ENCODE measurements at regions not wholly inside any gene's neighbourhood (a gene's known extent, or its start where the extent isn't known, plus 50 kb on each side); places are given as distances from the start of the nearest gene placed in this dataset.

- DNase-seq, result no peak
Observed at GRCh38 chr17:77867308-77867781, 91.2 kb upstream of the TNRC6C start.

GRCh38 chr17:77867976-77868713, 90.4 kb upstream of the TNRC6C start:
- no peak for DNase-seq

GRCh38 chr17:77869041-77869599, 89.4 kb upstream of the TNRC6C start:
- no peak for DNase-seq

GRCh38 chr17:77869665-77870132, 88.8 kb upstream of the TNRC6C start:
- DNase-seq, result no peak

- DNase-seq, result no peak
Observed at GRCh38 chr17:77872199-77872598, 86.3 kb upstream of the TNRC6C start.

- no peak for DNase-seq
Observed at GRCh38 chr17:77872714-77873499, 85.6 kb upstream of the TNRC6C start.

GRCh38 chr17:77873500-77874302, 84.8 kb upstream of the TNRC6C start:
- DNase-seq, result no peak

- DNase-seq, result no peak
Observed at GRCh38 chr17:77874303-77875050, 84.0 kb upstream of the TNRC6C start.

GRCh38 chr17:77875051-77875780, 83.3 kb upstream of the TNRC6C start:
- DNase-seq, result no peak

- no peak for DNase-seq
Observed at GRCh38 chr17:77875881-77876509, 82.5 kb upstream of the TNRC6C start.

- no peak for DNase-seq
Observed at GRCh38 chr17:77877036-77877435, 81.5 kb upstream of the TNRC6C start.

- no peak for DNase-seq
Observed at GRCh38 chr17:77877646-77878355, 80.7 kb upstream of the TNRC6C start.

- no peak for DNase-seq
Observed at GRCh38 chr17:77879226-77879895, 79.1 kb upstream of the TNRC6C start.

GRCh38 chr17:77879896-77880280, 78.6 kb upstream of the TNRC6C start:
- DNase-seq, result no peak

- DNase-seq, result no peak
Observed at GRCh38 chr17:77880711-77881450, 77.6 kb upstream of the TNRC6C start.

- DNase-seq, result no peak
Observed at GRCh38 chr17:77881545-77881944, 77.0 kb upstream of the TNRC6C start.

GRCh38 chr17:77882040-77882439, 76.5 kb upstream of the TNRC6C start:
- DNase-seq, result no peak

- DNase-seq, result no peak
Observed at GRCh38 chr17:77882481-77883212, 75.9 kb upstream of the TNRC6C start.
